NCI-H2029 treated with DMSO at 0.1 percent for 48 hours (cell line): ENCODE measurements at regions not wholly inside any gene's neighbourhood (a gene's known extent, or its start where the extent isn't known, plus 50 kb on each side); places are given as distances from the start of the nearest gene placed in this dataset.

ENCODE experiments used
- DNase-seq: peaks from one replicate; lab custom pipeline; 2025; lab: John Stamatoyannopoulos, UW

- no peak for DNase-seq
Measured at GRCh38 chr11:70848243-70848750, 404.1 kb downstream of the SHANK2 start.

- DNase-seq, result no peak
Measured at GRCh38 chr11:70849031-70849430, 403.3 kb downstream of the SHANK2 start.

GRCh38 chr11:70851308-70851707 lies 401.1 kb downstream of the SHANK2 start:
- DNase-seq, result no peak

GRCh38 chr11:70851907-70852306 lies 400.5 kb downstream of the SHANK2 start:
- DNase-seq, result no peak

GRCh38 chr11:70853068-70853769 lies 399.2 kb downstream of the SHANK2 start:
- no peak for DNase-seq

GRCh38 chr11:70853770-70854108 lies 398.6 kb downstream of the SHANK2 start:
- no peak for DNase-seq

- no peak for DNase-seq
Measured at GRCh38 chr11:70854201-70854600, 398.2 kb downstream of the SHANK2 start.

- DNase-seq, result peak; percentile 80
Measured at GRCh38 chr11:70854901-70855556, 397.3 kb downstream of the SHANK2 start.

- DNase-seq, result no peak
Measured at GRCh38 chr11:70857894-70858293, 394.5 kb downstream of the SHANK2 start.

- no peak for DNase-seq
Measured at GRCh38 chr11:70859180-70859579, 393.2 kb downstream of the SHANK2 start.

GRCh38 chr11:70860888-70861287 lies 391.5 kb downstream of the SHANK2 start:
- no peak for DNase-seq

- no peak for DNase-seq
Measured at GRCh38 chr11:70861559-70861958, 390.8 kb downstream of the SHANK2 start.

- peak; percentile 23 for DNase-seq
Measured at GRCh38 chr11:70862093-70862492, 390.3 kb downstream of the SHANK2 start.

- DNase-seq, result no peak
Measured at GRCh38 chr11:70863186-70863585, 389.2 kb downstream of the SHANK2 start.

GRCh38 chr11:70863993-70864392 lies 388.4 kb downstream of the SHANK2 start:
- DNase-seq, result no peak

GRCh38 chr11:70865356-70865755 lies 387.0 kb downstream of the SHANK2 start:
- no peak for DNase-seq

GRCh38 chr11:70866834-70867233 lies 385.5 kb downstream of the SHANK2 start:
- DNase-seq, result no peak

GRCh38 chr11:70867281-70868047 lies 384.9 kb downstream of the SHANK2 start:
- DNase-seq, result no peak

- DNase-seq, result no peak
Measured at GRCh38 chr11:70868341-70868885, 384.0 kb downstream of the SHANK2 start.

GRCh38 chr11:70869054-70869453 lies 383.3 kb downstream of the SHANK2 start:
- DNase-seq, result no peak

GRCh38 chr11:70871881-70872280 lies 380.5 kb downstream of the SHANK2 start:
- peak; percentile 18 for DNase-seq

GRCh38 chr11:70872299-70872698 lies 380.1 kb downstream of the SHANK2 start:
- DNase-seq, result no peak
